ENCODE measurements at regions not wholly inside any gene's neighbourhood (a gene's known extent, or its start where the extent isn't known, plus 50 kb on each side); places are given as distances from the start of the nearest gene placed in this dataset.

GRCh38 chr12:105588106-105588505, 257.6 kb downstream of the C12orf75 start:
- TF ChIP-seq CTCF (IDR thresholded peaks at IDR 0.05): no peak
- no peak for TF ChIP-seq POLR2A (IDR thresholded peaks at IDR 0.05; ENCODE audit: low read depth)
- no peak for TF ChIP-seq POLR2AphosphoS5 (IDR thresholded peaks at IDR 0.05)
- TF ChIP-seq EP300 (IDR thresholded peaks at IDR 0.05): no peak

All from esophagus muscularis mucosa (tissue), 4 donors.